Mammary epithelial cell (primary cell): ENCODE measurements at regions not wholly inside any gene's neighbourhood (a gene's known extent, or its start where the extent isn't known, plus 50 kb on each side); places are given as distances from the start of the nearest gene placed in this dataset.

Source experiments
- EZH2 ChIP-seq: IDR thresholded peaks from 2 replicates; pipeline ENCODE4 v1.6.1; 2012; ENCODE audit warnings: low read length, inconsistent platforms, borderline replicate concordance
- TF ChIP-seq, protein P1 (sequence below), 2 donors: IDR thresholded peaks in 1 of 2; conservative IDR thresholded peaks in 1 of 2; 2 replicates each; pipeline ENCODE4 v1.5.1; 2011 to 2012; ENCODE audit warnings: inconsistent platforms in 2 of 2, low read length in 2 of 2, mild to moderate bottlenecking in 2 of 2, control low read depth in 1 of 2, low read depth in 1 of 2; ENCODE audit not compliant: insufficient read depth in 1 of 2; ENCODE audit errors: extremely low read depth in 1 of 2

DNA sequence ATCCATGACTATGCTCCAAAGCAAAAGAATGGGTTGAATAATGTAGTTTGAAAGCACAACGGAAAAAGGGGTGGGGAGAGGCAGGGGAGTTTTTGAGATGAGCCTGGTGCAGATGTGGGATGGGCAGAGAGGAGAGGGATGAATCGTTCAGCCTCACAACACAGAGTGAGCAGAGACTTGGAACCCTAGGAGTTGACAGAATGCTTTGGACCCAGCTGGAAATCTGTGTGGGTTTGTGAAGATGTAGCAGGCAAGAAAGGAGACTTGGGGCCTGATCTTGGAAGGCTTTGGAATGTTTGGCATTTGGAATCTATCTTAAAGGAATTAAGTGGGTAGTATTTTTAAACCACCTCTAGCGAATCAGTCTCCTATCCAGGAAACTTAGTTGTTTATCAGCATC lies 66.0 kb upstream of the KCTD1 start:
- no peak for TF ChIP-seq EZH2
- TF ChIP-seq, protein P1, sequence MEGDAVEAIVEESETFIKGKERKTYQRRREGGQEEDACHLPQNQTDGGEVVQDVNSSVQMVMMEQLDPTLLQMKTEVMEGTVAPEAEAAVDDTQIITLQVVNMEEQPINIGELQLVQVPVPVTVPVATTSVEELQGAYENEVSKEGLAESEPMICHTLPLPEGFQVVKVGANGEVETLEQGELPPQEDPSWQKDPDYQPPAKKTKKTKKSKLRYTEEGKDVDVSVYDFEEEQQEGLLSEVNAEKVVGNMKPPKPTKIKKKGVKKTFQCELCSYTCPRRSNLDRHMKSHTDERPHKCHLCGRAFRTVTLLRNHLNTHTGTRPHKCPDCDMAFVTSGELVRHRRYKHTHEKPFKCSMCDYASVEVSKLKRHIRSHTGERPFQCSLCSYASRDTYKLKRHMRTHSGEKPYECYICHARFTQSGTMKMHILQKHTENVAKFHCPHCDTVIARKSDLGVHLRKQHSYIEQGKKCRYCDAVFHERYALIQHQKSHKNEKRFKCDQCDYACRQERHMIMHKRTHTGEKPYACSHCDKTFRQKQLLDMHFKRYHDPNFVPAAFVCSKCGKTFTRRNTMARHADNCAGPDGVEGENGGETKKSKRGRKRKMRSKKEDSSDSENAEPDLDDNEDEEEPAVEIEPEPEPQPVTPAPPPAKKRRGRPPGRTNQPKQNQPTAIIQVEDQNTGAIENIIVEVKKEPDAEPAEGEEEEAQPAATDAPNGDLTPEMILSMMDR (conservative IDR thresholded peaks at IDR 0.05 in 1 of 2, IDR thresholded peaks at IDR 0.05 in 1 of 2; ENCODE audit: extremely low read depth in 1 of 2, insufficient read depth in 1 of 2, low read depth in 1 of 2, low read length in 2 of 2), result no peak
